ENCODE measurements at regions not wholly inside any gene's neighbourhood (a gene's known extent, or its start where the extent isn't known, plus 50 kb on each side); places are given as distances from the start of the nearest gene placed in this dataset.
A peak's percentile ranks its signal among the peaks of the same experiment; 100 is the strongest.

DNA sequence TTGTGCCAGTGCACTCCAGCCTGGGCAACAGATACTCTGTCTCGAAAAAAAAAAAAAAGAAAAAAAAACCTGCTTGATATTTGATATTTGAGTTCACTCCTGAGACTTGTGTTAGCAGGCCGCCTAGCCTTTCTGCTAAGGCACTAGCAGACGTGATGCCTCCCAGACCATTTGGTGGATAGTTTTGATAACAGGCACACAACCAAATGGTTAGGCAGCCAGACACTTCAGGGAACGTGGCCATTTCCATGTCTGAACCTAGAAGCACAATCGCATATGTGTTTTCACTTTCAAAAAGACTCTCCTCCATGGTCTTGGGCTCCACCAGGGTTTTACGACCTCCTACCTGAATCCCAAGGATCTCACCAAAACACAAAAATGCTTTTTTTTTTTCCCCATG, 1319.5 kb downstream of the BRINP3 start:
- no peak for DNase-seq
- Histone ChIP-seq H3K27me3 (ENCODE audit: control insufficient read depth, insufficient read depth, low read length) (no peaks in the 10 kb centered on the region), H3K27ac (ENCODE audit: low read length) (no peak overlapping the region), H3K4me3 (ENCODE audit: low read length) (no peak overlapping the region), H3K36me3 (ENCODE audit: control insufficient read depth, insufficient read depth, low read length) (no peaks in the 10 kb centered on the region), H3K4me1 (ENCODE audit: control insufficient read depth, insufficient read depth, low read length) (no peaks in the 10 kb centered on the region), H3K9me3 (replicated peaks; ENCODE audit: control insufficient read depth, low read depth, low read length) (no peaks in the 10 kb centered on the region)
- 59% methylated on average over 4 of the region's 6 CpGs for WGBS (ENCODE audit: insufficient coverage)

- no peak overlapping the region for H3K4me3 ChIP-seq (ENCODE audit: low read length)
- no CpG with 5 or more reads among the region's 1 CpG for WGBS (ENCODE audit: insufficient coverage)
- H3K4me1 ChIP-seq (ENCODE audit: control insufficient read depth, insufficient read depth, low read length): no peaks in the 10 kb centered on the region
- DNase-seq: no peak
- H3K36me3 ChIP-seq (ENCODE audit: control insufficient read depth, insufficient read depth, low read length): no peaks in the 10 kb centered on the region
- no peaks in the 10 kb centered on the region for H3K27me3 ChIP-seq (ENCODE audit: control insufficient read depth, insufficient read depth, low read length)
- no peaks in the 10 kb centered on the region for H3K9me3 ChIP-seq (replicated peaks; ENCODE audit: control insufficient read depth, low read depth, low read length)
- no peak overlapping the region for H3K27ac ChIP-seq (ENCODE audit: low read length)
Observed at GRCh38 chr1:189175889-189176288, 1301.8 kb downstream of the BRINP3 start.

DNA sequence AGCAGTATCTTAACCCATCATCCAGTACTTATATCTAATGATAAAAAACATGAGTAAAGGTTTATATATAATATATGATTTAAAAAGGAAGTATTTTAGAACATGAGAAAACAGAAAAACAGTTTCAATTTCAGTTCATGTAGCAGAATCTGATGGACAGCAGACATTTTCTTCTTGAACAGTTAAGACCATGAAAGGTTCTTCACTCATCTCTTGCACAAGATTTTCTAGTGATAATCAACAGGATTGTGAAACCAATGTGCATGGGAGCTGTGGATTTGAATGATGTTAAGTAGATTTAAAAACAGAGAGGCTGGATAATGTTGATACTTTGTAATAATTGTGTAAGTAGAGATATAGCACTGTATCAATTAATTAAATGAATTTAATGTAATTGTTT, 1297.6 kb downstream of the BRINP3 start:
- no peaks in the 10 kb centered on the region for H3K36me3 ChIP-seq (ENCODE audit: control insufficient read depth, insufficient read depth, low read length)
- no peak overlapping the region for H3K4me3 ChIP-seq (ENCODE audit: low read length)
- H3K4me1 ChIP-seq (ENCODE audit: control insufficient read depth, insufficient read depth, low read length): no peaks in the 10 kb centered on the region
- H3K27ac ChIP-seq (ENCODE audit: low read length): no peak overlapping the region
- no peak for DNase-seq
- H3K27me3 ChIP-seq (ENCODE audit: control insufficient read depth, insufficient read depth, low read length): no peaks in the 10 kb centered on the region
- H3K9me3 ChIP-seq (replicated peaks; ENCODE audit: control insufficient read depth, low read depth, low read length): no peaks in the 10 kb centered on the region

- Histone ChIP-seq H3K4me1 (ENCODE audit: control insufficient read depth, insufficient read depth, low read length) (no peaks in the 10 kb centered on the region), H3K36me3 (ENCODE audit: control insufficient read depth, insufficient read depth, low read length) (no peaks in the 10 kb centered on the region), H3K27ac (ENCODE audit: low read length) (no peak overlapping the region), H3K9me3 (replicated peaks; ENCODE audit: control insufficient read depth, low read depth, low read length) (no peaks in the 10 kb centered on the region), H3K27me3 (ENCODE audit: control insufficient read depth, insufficient read depth, low read length) (no peaks in the 10 kb centered on the region), H3K4me3 (ENCODE audit: low read length) (no peak overlapping the region)
- DNase-seq: peak; percentile 89
- WGBS (ENCODE audit: insufficient coverage): no CpG with 5 or more reads among the region's 2 CpGs
Observed at GRCh38 chr1:189185097-189185496, 1292.6 kb downstream of the BRINP3 start.

GRCh38 chr1:189192741-189193520, 1284.7 kb downstream of the BRINP3 start:
- H3K27me3 ChIP-seq (ENCODE audit: control insufficient read depth, insufficient read depth, low read length): no peaks in the 10 kb centered on the region
- H3K27ac ChIP-seq (ENCODE audit: low read length): no peak overlapping the region
- H3K9me3 ChIP-seq (replicated peaks; ENCODE audit: control insufficient read depth, low read depth, low read length): no peaks in the 10 kb centered on the region
- no peaks in the 10 kb centered on the region for H3K36me3 ChIP-seq (ENCODE audit: control insufficient read depth, insufficient read depth, low read length)
- no CpG with 5 or more reads among the region's 2 CpGs for WGBS (ENCODE audit: insufficient coverage)
- H3K4me3 ChIP-seq (ENCODE audit: low read length): no peak overlapping the region
- peak; percentile 84 for DNase-seq
- no peaks in the 10 kb centered on the region for H3K4me1 ChIP-seq (ENCODE audit: control insufficient read depth, insufficient read depth, low read length)

GRCh38 chr1:189205863-189206262, 1271.8 kb downstream of the BRINP3 start:
- WGBS (ENCODE audit: insufficient coverage): 50% methylated on average over 1 of the region's 2 CpGs
- Histone ChIP-seq H3K36me3 (ENCODE audit: control insufficient read depth, insufficient read depth, low read length) (no peaks in the 10 kb centered on the region), H3K27ac (ENCODE audit: low read length) (no peak overlapping the region), H3K4me3 (ENCODE audit: low read length) (no peak overlapping the region), H3K27me3 (ENCODE audit: control insufficient read depth, insufficient read depth, low read length) (no peaks in the 10 kb centered on the region), H3K4me1 (ENCODE audit: control insufficient read depth, insufficient read depth, low read length) (no peaks in the 10 kb centered on the region), H3K9me3 (replicated peaks; ENCODE audit: control insufficient read depth, low read depth, low read length) (no peaks in the 10 kb centered on the region)
- DNase-seq: peak; percentile 2

DNA sequence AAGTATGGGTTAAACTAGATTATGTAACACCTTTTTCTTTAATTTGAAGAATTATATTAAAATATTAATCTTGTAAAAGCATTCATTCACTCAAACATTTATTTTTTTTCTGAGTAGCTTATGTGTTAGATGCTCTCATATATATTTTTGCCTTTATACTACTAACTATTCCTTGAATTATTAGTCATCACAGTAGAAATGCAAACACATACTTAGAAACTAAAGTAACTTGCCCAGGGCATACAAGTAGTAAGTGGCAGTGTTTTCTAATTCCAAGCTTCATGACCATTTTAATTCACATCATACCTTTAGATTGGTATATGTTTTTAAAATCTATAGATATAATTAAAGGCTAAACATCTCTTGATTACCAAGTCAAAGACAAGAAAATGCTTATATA, 1271.0 kb downstream of the BRINP3 start:
- no peaks in the 10 kb centered on the region for H3K36me3 ChIP-seq (ENCODE audit: control insufficient read depth, insufficient read depth, low read length)
- no peak overlapping the region for H3K4me3 ChIP-seq (ENCODE audit: low read length)
- no peaks in the 10 kb centered on the region for H3K27me3 ChIP-seq (ENCODE audit: control insufficient read depth, insufficient read depth, low read length)
- H3K27ac ChIP-seq (ENCODE audit: low read length): no peak overlapping the region
- no peaks in the 10 kb centered on the region for H3K4me1 ChIP-seq (ENCODE audit: control insufficient read depth, insufficient read depth, low read length)
- DNase-seq: no peak
- no peaks in the 10 kb centered on the region for H3K9me3 ChIP-seq (replicated peaks; ENCODE audit: control insufficient read depth, low read depth, low read length)

DNA sequence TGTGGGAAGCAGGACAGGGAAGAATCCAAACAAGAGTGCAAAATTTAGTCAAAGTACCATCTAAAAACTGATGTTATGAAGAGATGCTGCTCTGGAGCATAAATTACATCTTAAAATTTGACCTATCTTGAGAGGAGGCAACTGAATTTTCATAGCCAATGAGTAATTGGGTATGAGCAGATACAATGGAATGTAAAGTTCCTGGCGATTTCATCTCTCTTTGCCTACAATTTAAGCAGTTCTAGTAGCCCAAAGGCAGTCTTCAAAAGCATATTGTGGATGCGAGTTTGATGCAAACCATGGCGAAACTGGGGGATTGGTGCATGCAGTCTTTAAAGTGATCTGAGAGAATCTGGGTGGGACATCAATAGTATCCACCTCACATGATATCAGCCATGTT, 1265.9 kb downstream of the BRINP3 start:
- Histone ChIP-seq H3K4me1 (ENCODE audit: control insufficient read depth, insufficient read depth, low read length) (no peaks in the 10 kb centered on the region), H3K4me3 (ENCODE audit: low read length) (no peak overlapping the region), H3K27me3 (ENCODE audit: control insufficient read depth, insufficient read depth, low read length) (no peaks in the 10 kb centered on the region), H3K27ac (ENCODE audit: low read length) (no peak overlapping the region), H3K36me3 (ENCODE audit: control insufficient read depth, insufficient read depth, low read length) (no peaks in the 10 kb centered on the region), H3K9me3 (replicated peaks; ENCODE audit: control insufficient read depth, low read depth, low read length) (no peaks in the 10 kb centered on the region)
- whole genome bisulfite sequencing (ENCODE audit: insufficient coverage): 67% methylated on average over 1 of the region's 3 CpGs
- no peak for DNase-seq

- no peaks in the 10 kb centered on the region for H3K36me3 ChIP-seq (ENCODE audit: control insufficient read depth, insufficient read depth, low read length)
- WGBS (ENCODE audit: insufficient coverage): 100% methylated on average over 1 of the region's 2 CpGs
- H3K27ac ChIP-seq (ENCODE audit: low read length): no peak overlapping the region
Observed at GRCh38 chr1:189212606-189213005, 1265.1 kb downstream of the BRINP3 start.

GRCh38 chr1:189216886-189217285, 1260.8 kb downstream of the BRINP3 start:
- Histone ChIP-seq H3K27ac (ENCODE audit: low read length) (no peak overlapping the region), H3K4me1 (ENCODE audit: control insufficient read depth, insufficient read depth, low read length) (no peaks in the 10 kb centered on the region), H3K9me3 (replicated peaks; ENCODE audit: control insufficient read depth, low read depth, low read length) (no peaks in the 10 kb centered on the region), H3K27me3 (ENCODE audit: control insufficient read depth, insufficient read depth, low read length) (no peaks in the 10 kb centered on the region), H3K4me3 (ENCODE audit: low read length) (no peak overlapping the region), H3K36me3 (ENCODE audit: control insufficient read depth, insufficient read depth, low read length) (no peaks in the 10 kb centered on the region)
- DNase-seq: no peak
- WGBS (ENCODE audit: insufficient coverage): no CpG with 5 or more reads among the region's 1 CpG

More at GRCh38 chr1:189212606-189213005, 1265.1 kb downstream of the BRINP3 start:
- Histone ChIP-seq H3K4me3 (ENCODE audit: low read length) (no peak overlapping the region), H3K9me3 (replicated peaks; ENCODE audit: control insufficient read depth, low read depth, low read length) (no peaks in the 10 kb centered on the region), H3K27me3 (ENCODE audit: control insufficient read depth, insufficient read depth, low read length) (no peaks in the 10 kb centered on the region), H3K4me1 (ENCODE audit: control insufficient read depth, insufficient read depth, low read length) (no peaks in the 10 kb centered on the region)
- no peak for DNase-seq

GRCh38 chr1:189217646-189218045, 1260.0 kb downstream of the BRINP3 start:
- no peaks in the 10 kb centered on the region for H3K36me3 ChIP-seq (ENCODE audit: control insufficient read depth, insufficient read depth, low read length)
- H3K27ac ChIP-seq (ENCODE audit: low read length): no peak overlapping the region
- no peaks in the 10 kb centered on the region for H3K27me3 ChIP-seq (ENCODE audit: control insufficient read depth, insufficient read depth, low read length)
- no peak overlapping the region for H3K4me3 ChIP-seq (ENCODE audit: low read length)
- H3K4me1 ChIP-seq (ENCODE audit: control insufficient read depth, insufficient read depth, low read length): no peaks in the 10 kb centered on the region
- no peaks in the 10 kb centered on the region for H3K9me3 ChIP-seq (replicated peaks; ENCODE audit: control insufficient read depth, low read depth, low read length)
- no peak for DNase-seq

Measured in muscle of leg (tissue), 3 donors.